ENCODE measurements at regions not wholly inside any gene's neighbourhood (a gene's known extent, or its start where the extent isn't known, plus 50 kb on each side); places are given as distances from the start of the nearest gene placed in this dataset.

DNA sequence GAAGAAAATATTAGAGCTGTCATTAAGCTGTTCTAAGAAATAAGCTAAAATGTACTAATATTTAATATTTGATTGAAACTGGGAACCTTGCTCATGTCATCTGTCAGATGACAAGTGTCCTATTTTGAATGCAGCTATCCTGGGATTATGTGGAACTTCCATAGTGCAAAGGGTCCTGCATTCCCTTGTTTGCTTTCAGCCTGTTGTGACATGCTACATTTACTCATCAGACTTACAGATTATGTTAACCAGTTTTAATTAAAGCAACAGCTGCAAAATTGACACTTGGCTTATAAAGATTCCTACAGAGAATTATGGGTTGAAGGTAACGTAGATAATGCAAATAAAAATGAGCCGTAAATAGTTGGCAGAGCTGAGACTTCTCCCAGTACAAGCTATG lies 458.4 kb upstream of the RGS6 start:
- no peak for DNase-seq

DNA sequence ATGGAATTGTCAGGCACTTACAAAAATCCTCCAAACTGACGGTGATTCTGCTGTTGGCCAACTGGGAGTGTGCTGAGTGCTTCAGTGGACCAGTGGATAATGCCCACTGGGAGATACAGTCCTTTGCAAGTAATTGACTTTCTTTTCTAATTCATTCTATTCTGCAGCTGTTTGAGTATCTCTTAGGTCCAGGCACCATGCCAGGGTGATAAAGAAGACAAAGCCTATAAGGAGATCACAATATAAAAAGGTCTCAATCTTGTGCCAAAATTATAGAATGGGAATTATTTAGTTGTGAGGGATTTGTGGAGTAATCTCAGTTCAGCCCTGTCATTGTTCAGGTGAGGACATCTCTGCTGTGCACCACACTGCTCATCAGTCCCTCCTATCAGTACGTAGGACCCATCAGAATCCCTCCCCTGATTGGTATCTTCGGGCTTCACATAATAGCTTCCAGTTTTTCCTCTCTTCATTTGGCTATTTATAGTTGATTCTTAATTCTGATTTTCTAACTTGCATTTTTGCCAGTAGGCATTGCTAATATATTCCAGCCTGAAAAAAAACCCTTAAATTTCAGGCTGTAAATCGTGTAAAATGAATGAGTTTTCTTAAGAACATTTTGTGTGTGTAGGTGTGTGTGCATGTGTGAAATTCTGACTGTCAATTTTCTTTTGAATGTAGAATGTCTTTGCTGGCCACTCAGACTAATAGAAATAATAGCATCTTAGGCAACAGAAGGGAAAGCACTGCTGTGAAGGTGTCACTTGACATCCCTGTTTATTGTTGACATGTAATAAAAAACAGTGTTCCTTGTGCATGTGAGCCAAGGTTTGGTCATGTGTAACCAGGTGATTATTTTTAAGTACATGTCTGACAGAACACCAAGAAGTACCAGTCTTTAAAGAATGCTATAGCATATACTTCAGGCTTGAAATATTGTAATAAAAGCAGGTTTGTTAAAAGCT lies 457.6 kb upstream of the RGS6 start:
- no peak for DNase-seq

DNA sequence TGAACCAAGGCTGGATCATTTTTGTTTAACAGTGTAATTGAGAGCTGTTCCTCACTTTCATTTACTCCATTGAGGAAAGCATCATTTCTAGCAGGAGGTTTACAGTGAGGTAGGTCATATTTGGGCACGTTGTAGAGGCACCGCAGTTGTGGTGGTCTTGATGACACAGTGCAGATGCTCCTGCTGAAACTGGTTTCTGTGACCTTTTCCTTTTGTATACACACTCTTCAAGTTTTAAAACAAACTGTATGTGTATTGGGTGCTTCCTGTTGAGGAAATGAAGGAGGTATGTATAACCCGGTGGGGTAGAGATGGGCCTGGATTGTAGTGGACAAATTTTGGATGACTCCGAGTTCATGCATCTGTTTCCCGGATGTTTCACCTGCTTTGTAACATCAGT lies 456.3 kb upstream of the RGS6 start:
- no peak for DNase-seq

DNA sequence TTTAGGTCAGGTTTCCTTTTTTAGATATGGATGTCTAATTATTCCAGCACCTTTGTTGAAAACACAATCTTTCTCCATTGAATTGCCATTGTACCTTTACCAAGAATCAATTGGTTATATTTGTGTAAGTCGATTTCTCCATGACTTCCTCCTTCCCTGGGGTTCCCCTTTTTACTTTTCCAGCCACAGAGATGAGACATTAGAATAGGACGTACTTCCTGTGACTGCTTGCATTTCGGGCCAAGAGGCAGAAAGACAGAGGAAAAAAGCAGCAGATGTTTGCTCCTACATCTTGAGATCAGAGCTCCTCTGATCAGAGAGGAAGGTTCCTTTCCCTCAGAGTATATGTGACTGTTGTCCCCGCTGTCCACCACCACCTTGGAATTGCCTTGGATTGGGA lies 453.7 kb upstream of the RGS6 start:
- DNase-seq, result no peak

DNA sequence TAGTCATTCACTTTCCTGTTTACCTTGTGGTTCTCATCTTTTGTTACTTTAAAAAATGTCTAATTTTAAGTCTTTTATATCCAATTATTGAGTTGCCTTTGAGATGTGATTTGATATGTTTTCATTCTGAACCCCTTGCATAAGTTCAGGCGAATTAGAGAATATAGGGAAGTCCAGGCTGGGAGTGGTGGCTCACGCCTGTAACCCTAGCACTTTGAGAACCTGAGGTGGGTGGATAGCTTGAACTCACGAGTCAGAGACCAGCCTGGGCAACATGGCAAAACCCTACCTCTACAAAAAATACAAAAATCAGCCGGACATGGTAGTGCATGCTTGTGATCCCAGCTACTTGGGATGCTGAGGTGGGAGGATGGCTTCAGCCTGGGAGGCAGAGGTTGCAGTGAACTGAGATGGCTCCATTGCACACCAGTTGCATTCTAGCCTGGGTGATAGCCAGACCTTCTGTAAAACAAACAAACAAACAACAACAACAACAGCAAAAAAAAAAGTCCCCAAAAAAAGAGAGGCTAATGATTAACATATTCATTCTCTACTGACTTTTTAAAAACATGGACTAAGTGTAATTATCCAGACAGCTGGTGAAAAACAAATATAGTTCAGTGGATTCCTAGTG lies 451.1 kb upstream of the RGS6 start:
- DNase-seq, result no peak

DNA sequence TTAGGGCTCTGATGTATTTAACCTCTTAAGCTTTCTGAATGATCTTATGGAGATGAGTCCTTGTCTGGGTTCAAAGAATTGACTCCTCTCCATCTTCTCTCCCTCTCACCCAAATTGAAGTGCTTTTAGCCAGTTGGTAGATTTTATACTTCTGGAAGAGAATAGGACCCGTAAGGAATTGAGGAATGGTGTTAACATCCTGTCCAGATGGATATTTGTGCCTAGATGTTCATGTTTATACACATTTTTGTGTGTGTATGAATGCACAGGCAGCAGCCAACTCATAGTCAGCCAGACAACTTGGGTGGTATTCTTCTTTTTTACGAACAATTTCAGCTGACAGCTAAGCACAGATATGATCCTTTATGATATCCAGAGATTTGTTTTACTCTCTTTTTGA lies 449.6 kb upstream of the RGS6 start:
- DNase-seq, result no peak

DNA sequence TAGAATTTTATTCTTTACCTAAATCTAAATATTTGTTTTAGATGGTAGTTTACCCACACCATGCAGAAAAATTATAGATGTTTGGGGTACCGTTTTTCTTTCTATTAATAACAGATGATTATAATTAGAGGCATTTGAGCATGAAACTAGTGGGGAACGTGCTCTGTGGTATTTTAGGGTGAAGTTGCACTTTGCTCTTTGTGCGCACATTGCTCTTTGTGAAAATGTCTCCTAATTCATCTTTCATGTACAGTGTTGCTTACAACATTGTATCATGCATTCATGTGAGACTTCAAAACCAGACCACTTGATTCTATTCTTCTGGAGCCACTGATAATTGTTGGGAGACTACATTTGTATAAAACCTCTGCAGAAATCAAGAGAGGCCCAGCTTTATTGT lies 449.1 kb upstream of the RGS6 start:
- no peak for DNase-seq

DNA sequence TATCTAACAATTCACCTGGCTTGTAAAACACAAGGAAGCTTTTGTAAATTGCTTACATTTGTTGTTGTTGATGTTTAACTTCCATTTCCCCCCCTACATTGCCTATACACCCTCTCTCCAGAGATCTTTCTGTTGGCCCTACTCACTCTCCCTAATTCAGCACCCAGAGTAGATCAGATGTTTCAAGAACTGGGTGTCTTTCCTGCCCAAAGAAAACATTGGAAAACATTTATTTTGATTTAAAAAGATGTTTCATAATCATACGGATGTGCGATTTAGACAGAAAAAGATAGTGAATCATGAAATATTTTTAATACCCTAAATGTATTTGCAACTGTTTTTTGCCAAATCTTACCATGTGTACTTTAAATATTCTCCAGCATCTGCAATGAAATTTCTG lies 446.4 kb upstream of the RGS6 start:
- DNase-seq, result no peak

DNA sequence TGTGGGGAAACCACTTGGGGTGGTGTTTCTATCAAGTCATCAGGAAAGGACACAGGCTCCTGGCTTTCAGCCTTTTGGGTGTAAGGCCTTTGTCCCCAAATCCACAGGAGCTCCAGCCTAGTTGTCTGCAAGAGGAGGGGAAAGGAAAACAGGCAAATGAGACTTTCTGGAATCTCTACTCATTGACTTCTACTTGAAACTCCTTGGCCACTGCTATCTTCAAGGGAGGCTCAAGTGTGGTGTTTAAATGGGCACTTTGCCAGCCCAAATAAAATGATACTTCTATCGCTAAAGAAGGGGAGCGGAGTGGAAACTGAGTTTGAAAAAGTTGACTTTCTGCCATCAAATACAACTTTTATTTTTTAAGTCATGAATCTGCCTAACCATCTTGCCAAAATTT lies 445.9 kb upstream of the RGS6 start:
- no peak for DNase-seq

DNA sequence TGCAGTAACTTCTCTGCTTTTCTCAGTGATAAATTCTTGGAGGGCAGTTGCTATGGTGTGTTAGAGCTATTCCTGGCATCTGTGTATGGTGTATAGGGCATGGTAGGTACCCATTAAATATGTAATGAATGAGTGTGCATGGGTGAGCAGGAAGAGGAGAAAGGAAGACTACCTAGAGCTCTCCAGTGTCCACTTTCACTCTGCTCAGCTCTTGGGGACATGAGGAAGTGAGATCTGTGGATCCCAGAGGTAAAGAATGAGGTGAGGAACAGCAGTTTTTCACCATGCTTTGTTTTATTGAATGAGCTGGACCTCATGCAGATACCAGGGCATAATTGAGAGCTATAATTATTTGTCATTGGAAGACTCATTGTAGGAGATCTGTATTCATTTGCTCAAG lies 444.8 kb upstream of the RGS6 start:
- no peak for DNase-seq

DNA sequence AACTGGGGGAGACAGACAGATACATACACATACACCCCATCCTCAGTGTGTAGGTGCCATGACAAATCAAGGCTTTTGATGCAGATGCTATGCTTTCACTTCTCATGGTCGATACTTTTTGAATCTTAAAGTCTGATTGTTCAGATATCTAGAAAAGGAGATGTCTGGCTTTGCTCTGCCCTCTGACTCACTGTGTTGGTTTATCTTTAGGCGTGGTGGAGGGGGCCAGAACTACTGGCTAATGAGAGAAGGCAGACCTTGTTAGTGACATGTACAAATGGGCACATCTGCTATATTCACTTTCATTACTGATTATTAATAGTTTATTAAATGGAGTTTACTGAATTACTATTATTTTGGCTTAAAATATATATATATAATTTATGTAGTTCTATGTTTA lies 444.3 kb upstream of the RGS6 start:
- DNase-seq, result no peak

DNA sequence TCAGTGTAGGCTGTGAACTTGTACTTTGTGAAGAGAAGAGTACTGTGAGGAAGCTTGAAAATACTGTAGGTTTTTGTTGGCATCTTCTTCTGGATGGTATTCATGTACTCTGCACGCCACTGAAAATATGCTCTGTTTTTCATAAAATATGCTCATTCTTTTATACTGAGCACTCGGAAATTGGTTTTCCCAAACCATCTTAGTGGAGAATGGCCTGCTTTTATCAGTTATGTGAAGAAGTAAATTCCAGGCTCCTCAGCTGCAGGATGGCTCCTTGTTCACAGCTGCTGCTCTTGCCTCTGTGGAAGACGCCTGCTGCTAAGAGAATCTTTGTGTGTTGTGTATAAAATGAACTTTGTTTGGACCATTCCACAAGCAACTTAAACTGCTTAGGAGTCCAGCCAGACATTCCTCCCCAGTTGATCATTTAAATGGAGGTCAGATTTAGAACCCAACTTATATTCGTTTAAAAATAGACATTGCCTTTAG lies 443.5 kb upstream of the RGS6 start:
- no peak for DNase-seq

DNA sequence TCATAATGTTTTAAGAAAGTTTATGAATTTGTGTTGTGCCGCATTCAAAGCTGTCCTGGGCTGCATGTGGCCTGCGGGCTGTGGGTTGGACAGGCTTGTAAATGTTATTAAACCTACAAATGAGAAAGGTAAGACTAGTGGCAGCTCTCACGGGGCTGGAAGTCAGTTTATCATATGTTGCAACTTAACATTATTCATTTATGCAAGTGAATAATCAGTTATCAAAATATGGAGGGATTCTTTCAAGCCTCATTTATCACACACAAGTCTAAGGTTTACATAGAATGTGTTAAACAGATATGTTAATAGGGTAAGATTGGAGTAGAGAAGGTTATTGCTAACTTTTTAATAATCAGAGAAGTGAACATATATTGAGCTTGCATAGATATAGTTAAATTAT lies 442.5 kb upstream of the RGS6 start:
- DNase-seq, result no peak

DNA sequence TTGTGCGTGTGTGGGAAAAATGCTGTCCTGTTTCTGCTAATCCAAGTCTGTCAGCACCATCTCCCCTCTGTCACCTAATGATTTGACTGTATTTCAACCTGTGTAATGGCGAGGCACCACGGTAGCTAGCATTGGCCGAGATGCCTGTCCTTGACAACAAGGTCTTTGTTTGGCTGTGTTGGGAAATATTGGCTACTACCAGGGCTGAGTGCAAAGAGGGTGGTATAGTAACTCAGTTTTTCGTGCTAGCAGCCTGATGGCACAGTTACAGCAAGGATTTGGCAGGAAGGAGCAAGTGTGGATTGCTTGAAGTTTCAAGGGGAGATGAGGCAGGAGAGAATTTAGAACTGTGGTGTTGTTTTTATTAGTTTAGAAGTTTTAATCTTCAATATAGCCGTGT lies 440.3 kb upstream of the RGS6 start:
- DNase-seq, result no peak

DNA sequence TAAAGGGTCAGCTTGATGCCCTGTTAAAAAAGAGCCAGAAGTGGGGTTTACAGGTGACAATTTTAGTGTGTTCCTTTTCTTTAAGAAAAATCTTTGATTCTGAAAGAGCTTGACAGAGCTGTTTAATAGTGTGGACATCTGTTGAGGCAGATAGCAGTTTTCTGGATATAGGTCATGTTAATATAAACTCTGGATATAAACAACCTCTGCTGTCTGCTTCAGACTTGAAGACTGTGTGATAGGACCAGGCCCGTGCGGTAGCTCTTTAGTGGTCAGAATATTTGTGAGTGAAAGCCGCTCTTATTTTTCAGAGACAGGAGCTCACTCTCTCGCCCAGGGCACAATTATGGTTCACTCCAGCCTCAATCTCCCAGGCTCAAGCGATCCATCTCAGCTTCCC lies 439.9 kb upstream of the RGS6 start:
- no peak for DNase-seq

DNA sequence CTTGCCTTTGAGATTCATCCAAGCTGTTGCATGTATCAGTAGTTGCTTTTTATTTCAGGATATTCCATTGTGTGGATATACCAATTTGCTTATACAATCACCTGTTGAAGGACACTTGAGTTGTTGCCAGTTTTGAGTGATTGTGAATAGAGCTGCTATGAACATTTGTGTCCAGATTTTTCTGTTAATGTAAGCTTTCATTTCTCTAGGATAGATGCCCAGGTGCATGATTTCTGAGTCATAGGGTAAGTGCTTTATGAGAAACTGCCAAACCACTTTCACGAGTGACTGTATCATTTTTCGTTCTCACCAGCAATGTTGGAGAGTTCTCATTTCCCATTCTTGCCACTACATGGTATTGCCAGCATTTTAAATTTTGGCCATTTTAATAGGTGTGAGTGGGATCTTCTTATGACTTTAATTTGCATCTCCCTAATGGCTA lies 434.6 kb upstream of the RGS6 start:
- no peak for DNase-seq

DNA sequence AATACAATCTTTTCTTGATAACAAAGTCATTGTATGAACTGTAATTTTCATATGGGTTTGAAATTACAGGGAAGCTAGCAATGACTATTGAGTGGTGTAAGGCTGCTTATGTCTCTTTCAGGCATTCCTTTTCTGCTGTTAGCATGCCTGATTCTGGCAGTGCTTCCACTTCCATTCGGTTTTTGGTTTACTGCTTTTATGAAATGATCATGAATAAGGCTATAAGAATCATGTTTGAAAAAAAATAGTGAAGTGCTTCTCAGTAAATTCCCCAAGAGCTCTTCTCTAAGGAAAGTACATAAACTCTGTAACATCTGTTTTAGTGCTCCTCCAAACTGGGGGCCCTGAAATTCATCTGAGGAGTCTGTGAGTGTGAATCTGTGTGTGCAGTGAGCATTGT lies 434.0 kb upstream of the RGS6 start:
- no peak for DNase-seq

DNA sequence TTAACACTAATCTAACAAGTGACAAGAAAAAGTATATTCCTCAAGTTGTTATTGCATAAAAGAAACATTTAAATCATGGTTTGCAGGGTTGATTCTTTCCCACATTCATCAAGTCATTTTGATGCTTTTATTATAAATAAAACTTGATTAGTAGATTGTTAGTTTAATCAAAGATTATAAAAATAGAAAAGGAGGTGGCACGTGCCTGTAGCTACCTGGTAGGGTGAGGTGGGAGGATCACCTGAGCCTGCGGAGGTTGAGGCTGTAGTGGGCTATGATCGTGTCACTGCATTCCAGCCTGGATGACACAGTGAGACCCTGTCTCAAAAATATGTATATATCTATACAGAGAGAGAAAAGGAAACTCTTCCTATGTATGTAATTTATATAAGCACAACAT lies 433.2 kb upstream of the RGS6 start:
- DNase-seq, result no peak

DNA sequence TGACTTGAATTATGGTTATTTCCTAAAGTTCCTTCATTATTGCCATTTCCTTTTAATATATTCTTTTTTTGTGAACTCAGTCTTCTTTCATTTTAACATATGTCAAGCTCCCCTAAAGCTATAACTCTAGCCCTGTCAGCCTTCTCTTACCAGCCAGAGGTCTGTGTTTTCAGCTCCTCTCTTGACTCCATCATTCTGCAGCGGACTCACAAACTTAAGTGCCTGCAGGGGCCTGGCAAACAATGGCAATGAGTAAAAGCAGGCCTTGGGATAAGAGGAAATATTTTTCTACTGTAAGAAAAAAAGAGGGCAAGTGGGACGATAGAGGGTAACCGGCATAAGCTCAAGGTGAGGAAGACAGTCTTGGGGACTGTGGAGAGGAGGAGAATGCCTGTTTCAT lies 424.5 kb upstream of the RGS6 start:
- no peak for DNase-seq

DNA sequence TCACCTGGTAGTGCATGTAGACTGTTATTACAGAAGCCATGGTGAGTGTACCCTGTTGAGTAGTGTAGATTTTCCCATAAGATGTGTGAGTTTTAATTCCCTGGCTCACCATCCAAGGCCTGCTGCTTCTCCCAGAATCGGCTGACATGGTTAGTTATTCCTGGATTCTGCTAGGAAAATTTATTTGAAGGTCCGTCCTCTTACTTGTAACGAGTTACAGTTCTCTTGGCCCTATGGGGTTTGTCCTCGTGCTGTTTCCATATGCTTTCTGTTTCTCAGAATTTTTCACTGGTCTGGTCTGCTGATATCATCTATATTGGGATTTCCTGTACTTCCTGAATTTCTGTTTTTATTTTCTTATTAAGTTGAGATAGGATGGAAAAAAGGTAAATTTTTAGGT lies 423.3 kb upstream of the RGS6 start:
- no peak for DNase-seq

DNA sequence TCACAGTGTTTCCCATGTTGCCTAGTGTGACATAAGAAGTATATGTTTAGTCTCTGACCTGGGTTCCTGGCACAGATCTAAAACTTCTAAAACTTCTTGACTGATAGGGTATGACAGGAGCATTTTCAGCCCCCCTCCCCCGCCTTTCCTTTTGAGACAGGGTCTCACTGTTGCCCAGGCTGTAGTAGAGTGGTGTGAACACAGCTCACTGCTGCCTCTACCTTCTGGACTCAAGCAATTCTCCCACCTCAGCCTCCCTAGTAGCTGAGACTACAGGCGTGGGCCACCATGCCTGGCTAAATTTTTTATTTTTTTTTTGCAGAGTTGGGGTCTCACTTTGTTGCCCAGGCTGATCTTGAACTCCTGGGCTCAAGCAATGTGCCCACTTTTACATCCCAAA lies 421.1 kb upstream of the RGS6 start:
- DNase-seq, result no peak

DNA sequence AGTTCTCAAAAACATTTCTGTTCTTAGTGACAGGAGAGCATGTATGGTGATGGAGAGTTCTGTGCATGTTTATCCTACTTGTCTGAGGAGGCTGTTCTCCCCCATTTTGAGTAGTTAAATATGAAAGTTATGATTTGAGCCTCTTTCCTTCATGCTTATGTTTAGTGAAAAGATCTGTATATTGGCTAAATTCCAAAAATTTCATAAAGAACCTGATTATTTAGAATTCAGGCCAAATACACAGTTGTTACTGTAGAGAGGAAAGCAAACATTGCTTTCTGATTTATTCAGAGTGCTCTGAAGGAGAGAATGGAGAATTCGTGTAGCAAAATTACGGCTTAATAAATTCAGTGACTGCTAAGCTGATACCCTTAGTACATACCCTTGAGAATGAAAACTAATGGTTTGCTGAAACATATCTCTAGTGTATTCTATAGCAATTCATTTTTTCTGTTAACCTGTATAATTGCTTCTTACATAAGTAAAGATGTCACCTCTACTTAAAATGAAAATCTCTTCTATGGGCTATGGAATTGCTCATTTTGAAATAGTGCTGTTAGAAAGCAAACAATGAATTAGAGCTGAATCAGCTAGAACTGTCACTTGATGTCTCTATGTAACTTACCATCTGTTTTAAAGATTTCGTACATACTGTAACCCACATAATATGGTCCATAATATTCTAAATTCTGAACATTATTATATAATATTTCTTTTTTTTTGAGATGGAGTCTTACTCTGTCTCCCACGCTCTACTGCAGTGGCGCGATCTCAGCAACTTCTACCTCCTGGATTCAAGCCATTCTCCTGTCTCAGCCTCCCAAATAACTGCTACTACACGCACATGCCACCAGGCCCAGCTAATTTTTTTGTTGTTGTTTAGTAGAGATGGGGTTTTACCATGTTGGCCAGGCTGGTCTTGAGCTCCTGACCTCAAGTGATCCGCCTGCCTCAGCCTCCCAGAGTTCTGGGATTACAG lies 417.0 kb upstream of the RGS6 start:
- no peak for DNase-seq
